ENCODE measurements at regions not wholly inside any gene's neighbourhood (a gene's known extent, or its start where the extent isn't known, plus 50 kb on each side); places are given as distances from the start of the nearest gene placed in this dataset.

DNA sequence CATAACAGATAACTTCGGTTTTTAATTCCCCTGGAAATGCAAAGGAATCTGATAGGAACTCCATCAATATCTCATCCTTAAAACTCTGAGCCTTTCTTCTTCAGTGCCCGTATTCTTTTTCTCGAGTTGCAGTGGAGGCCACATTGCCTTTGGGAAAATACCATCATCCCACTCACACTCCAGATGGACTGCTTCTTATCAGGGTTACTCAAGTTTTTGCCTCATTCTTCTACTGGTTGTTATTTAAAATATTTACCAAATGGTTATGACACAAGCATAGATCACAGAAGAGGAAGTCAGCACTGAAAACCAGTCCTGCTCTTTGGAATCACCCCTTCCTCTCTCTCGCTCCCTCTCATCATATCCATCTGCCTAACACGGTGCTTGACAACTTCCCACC is 1020.5 kb upstream of the SLC10A2 start:
- no peak for ATAC-seq
- no peak overlapping the region for H3K27ac ChIP-seq (ENCODE audit: low read depth)
- no peaks in the 10 kb centered on the region for H4K20me1 ChIP-seq (replicated peaks; ENCODE audit: insufficient read depth)
- H3K4me1 ChIP-seq (ENCODE audit: insufficient read depth) = no peaks in the 10 kb centered on the region
- no peaks in the 10 kb centered on the region for H3K36me3 ChIP-seq (ENCODE audit: insufficient read depth)
- no peak overlapping the region for H3K4me2 ChIP-seq
- TF ChIP-seq POLR2AphosphoS5 (IDR thresholded peaks at IDR 0.05; ENCODE audit: low read depth) (no peak), STAT1 (IDR thresholded peaks at IDR 0.05; ENCODE audit: unreplicated experiment) (no peak), ZNF462 (CRISPR knock-in tag; IDR thresholded peaks at IDR 0.05) (no peak), EZH2phosphoT487 (IDR thresholded peaks at IDR 0.05; ENCODE audit: unreplicated experiment) (no peak), ZNF331 (CRISPR knock-in tag; IDR thresholded peaks at IDR 0.05; ENCODE audit: low read depth) (no peak), CREB1 (CRISPR knock-in tag; IDR thresholded peaks at IDR 0.05; ENCODE audit: low read depth) (no peak), REST (IDR thresholded peaks at IDR 0.05; ENCODE audit: unreplicated experiment) (no peak)
- TF ChIP-seq, protein P1, sequence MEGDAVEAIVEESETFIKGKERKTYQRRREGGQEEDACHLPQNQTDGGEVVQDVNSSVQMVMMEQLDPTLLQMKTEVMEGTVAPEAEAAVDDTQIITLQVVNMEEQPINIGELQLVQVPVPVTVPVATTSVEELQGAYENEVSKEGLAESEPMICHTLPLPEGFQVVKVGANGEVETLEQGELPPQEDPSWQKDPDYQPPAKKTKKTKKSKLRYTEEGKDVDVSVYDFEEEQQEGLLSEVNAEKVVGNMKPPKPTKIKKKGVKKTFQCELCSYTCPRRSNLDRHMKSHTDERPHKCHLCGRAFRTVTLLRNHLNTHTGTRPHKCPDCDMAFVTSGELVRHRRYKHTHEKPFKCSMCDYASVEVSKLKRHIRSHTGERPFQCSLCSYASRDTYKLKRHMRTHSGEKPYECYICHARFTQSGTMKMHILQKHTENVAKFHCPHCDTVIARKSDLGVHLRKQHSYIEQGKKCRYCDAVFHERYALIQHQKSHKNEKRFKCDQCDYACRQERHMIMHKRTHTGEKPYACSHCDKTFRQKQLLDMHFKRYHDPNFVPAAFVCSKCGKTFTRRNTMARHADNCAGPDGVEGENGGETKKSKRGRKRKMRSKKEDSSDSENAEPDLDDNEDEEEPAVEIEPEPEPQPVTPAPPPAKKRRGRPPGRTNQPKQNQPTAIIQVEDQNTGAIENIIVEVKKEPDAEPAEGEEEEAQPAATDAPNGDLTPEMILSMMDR (conservative IDR thresholded peaks at IDR 0.05; ENCODE audit: low read depth in 2 of 2) = no peak
- TF ChIP-seq, protein P2, sequence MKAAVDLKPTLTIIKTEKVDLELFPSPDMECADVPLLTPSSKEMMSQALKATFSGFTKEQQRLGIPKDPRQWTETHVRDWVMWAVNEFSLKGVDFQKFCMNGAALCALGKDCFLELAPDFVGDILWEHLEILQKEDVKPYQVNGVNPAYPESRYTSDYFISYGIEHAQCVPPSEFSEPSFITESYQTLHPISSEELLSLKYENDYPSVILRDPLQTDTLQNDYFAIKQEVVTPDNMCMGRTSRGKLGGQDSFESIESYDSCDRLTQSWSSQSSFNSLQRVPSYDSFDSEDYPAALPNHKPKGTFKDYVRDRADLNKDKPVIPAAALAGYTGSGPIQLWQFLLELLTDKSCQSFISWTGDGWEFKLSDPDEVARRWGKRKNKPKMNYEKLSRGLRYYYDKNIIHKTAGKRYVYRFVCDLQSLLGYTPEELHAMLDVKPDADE (IDR thresholded peaks at IDR 0.05) = no peak
- Mint-ChIP-seq H3K27me3 (ENCODE audit: insufficient read depth, low read depth, poor library complexity) (no peaks in the 10 kb centered on the region), H3K27ac (no peak overlapping the region), H3K9me3 (peaks cover 3% of the 10 kb centered on the region; the same call in 2 of the 3 replicates), H3K4me1 (no peaks in the 10 kb centered on the region), H3K36me3 (ENCODE audit: low read depth) (no peaks in the 10 kb centered on the region; the same call in 1 of the 3 replicates), H3K4me3 (no peak overlapping the region)
- H3K4me3 ChIP-seq = no peak overlapping the region
- no peaks in the 10 kb centered on the region for H3K27me3 ChIP-seq (ENCODE audit: insufficient read depth)
- no peaks in the 10 kb centered on the region for H3F3A ChIP-seq (replicated peaks; ENCODE audit: low read depth)
- DNase-seq (ENCODE audit: low spot score) = no peak
- H2AFZ ChIP-seq = no peak overlapping the region
- no peaks in the 10 kb centered on the region for H3K79me2 ChIP-seq (replicated peaks; ENCODE audit: insufficient read depth)
- H3K9me2 ChIP-seq (ENCODE audit: insufficient read depth) = no peaks in the 10 kb centered on the region

Measured in GM23338 (cell line).